ENCODE measurements at regions not wholly inside any gene's neighbourhood (a gene's known extent, or its start where the extent isn't known, plus 50 kb on each side); places are given as distances from the start of the nearest gene placed in this dataset.

DNA sequence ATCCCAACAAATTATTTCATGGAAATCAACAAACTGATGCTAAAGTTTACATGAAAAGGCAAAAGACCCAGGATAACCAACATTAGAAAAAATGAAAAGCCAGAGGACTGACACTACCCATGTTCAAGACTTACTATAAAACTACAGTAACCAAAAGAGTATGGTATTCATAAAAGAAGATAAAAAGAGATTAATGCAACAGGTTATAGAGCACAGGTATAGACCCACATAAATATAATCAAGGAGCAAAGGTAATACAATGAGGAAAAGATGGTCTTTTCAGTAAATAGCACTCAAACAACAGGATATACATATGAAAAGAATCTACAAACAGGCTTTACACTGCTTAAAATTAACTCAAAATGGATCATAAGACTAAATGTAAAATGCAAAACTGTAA is 1342.7 kb downstream of the UQCRFS1 start:
- TF ChIP-seq, protein P1, sequence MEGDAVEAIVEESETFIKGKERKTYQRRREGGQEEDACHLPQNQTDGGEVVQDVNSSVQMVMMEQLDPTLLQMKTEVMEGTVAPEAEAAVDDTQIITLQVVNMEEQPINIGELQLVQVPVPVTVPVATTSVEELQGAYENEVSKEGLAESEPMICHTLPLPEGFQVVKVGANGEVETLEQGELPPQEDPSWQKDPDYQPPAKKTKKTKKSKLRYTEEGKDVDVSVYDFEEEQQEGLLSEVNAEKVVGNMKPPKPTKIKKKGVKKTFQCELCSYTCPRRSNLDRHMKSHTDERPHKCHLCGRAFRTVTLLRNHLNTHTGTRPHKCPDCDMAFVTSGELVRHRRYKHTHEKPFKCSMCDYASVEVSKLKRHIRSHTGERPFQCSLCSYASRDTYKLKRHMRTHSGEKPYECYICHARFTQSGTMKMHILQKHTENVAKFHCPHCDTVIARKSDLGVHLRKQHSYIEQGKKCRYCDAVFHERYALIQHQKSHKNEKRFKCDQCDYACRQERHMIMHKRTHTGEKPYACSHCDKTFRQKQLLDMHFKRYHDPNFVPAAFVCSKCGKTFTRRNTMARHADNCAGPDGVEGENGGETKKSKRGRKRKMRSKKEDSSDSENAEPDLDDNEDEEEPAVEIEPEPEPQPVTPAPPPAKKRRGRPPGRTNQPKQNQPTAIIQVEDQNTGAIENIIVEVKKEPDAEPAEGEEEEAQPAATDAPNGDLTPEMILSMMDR (IDR thresholded peaks at IDR 0.05): no peak
- TF ChIP-seq POLR2A (IDR thresholded peaks at IDR 0.05) (no peak), EP300 (IDR thresholded peaks at IDR 0.05) (no peak)

All from sigmoid colon (tissue), 4 donors.